ENCODE measurements at regions not wholly inside any gene's neighbourhood (a gene's known extent, or its start where the extent isn't known, plus 50 kb on each side); places are given as distances from the start of the nearest gene placed in this dataset.

GRCh38 chr3:20321391-20322047 lies 135.5 kb upstream of the SGO1 start:
- no peak for DNase-seq (ENCODE audit: low spot score in 2 of 2)
- WGBS, 2 donors: 88 to 94% methylated on average over 8 of the region's 8 CpGs
- no peaks in the 10 kb centered on the region for H3K36me3 ChIP-seq
- no peaks in the 10 kb centered on the region for H3K4me1 ChIP-seq
- no peak overlapping the region for H3K4me3 ChIP-seq
- no peak for TF ChIP-seq EP300 (IDR thresholded peaks at IDR 0.05)
- no peak for TF ChIP-seq POLR2A (IDR thresholded peaks at IDR 0.05)
- no peak for TF ChIP-seq CTCF (IDR thresholded peaks at IDR 0.05)
- no peaks in the 10 kb centered on the region for H3K9me3 ChIP-seq
- H3K27me3 ChIP-seq: no peaks in the 10 kb centered on the region
- no peak overlapping the region for H3K27ac ChIP-seq

GRCh38 chr3:20320489-20320888 lies 134.5 kb upstream of the SGO1 start:
- no peaks in the 10 kb centered on the region for H3K9me3 ChIP-seq
- WGBS, 2 donors: 57 to 72% methylated on average over 3 of the region's 3 CpGs
- H3K4me3 ChIP-seq: no peak overlapping the region
- no peaks in the 10 kb centered on the region for H3K4me1 ChIP-seq
- H3K27ac ChIP-seq: no peak overlapping the region
- no peak for DNase-seq (ENCODE audit: low spot score in 2 of 2)
- H3K36me3 ChIP-seq: no peaks in the 10 kb centered on the region
- TF ChIP-seq CTCF (IDR thresholded peaks at IDR 0.05) (no peak), EP300 (IDR thresholded peaks at IDR 0.05) (no peak), POLR2A (IDR thresholded peaks at IDR 0.05) (no peak)
- H3K27me3 ChIP-seq: no peaks in the 10 kb centered on the region

- Histone ChIP-seq H3K4me1 (no peaks in the 10 kb centered on the region), H3K27ac (no peak overlapping the region), H3K9me3 (no peaks in the 10 kb centered on the region), H3K27me3 (no peaks in the 10 kb centered on the region), H3K4me3 (no peak overlapping the region), H3K36me3 (no peaks in the 10 kb centered on the region)
- DNase-seq (ENCODE audit: low spot score in 2 of 2): no peak
- no peak for TF ChIP-seq EP300 (IDR thresholded peaks at IDR 0.05)
- no peak for TF ChIP-seq POLR2A (IDR thresholded peaks at IDR 0.05)
- no peak for TF ChIP-seq CTCF (IDR thresholded peaks at IDR 0.05)
These were observed 133.5 kb upstream of the SGO1 start for GRCh38 chr3:20319551-20319950.

GRCh38 chr3:20317616-20318015 lies 131.6 kb upstream of the SGO1 start:
- no peak for TF ChIP-seq EP300 (IDR thresholded peaks at IDR 0.05)
- no peak for TF ChIP-seq POLR2A (IDR thresholded peaks at IDR 0.05)
- TF ChIP-seq CTCF (IDR thresholded peaks at IDR 0.05): no peak
- no peak overlapping the region for H3K27ac ChIP-seq
- no peaks in the 10 kb centered on the region for H3K27me3 ChIP-seq
- H3K36me3 ChIP-seq: no peaks in the 10 kb centered on the region
- H3K4me3 ChIP-seq: no peak overlapping the region
- WGBS, 2 donors: 86 to 89% methylated on average over 3 of the region's 3 CpGs
- DNase-seq (ENCODE audit: low spot score in 2 of 2): no peak
- H3K9me3 ChIP-seq: no peaks in the 10 kb centered on the region
- no peaks in the 10 kb centered on the region for H3K4me1 ChIP-seq

- Histone ChIP-seq H3K4me1 (no peaks in the 10 kb centered on the region), H3K27ac (no peak overlapping the region), H3K36me3 (no peaks in the 10 kb centered on the region), H3K4me3 (no peak overlapping the region), H3K9me3 (no peaks in the 10 kb centered on the region), H3K27me3 (no peaks in the 10 kb centered on the region)
- no peak for DNase-seq (ENCODE audit: low spot score in 2 of 2)
- 0 to 11% methylated on average over 1 of the region's 1 CpG for WGBS, 2 donors
- TF ChIP-seq POLR2A (IDR thresholded peaks at IDR 0.05) (no peak), CTCF (IDR thresholded peaks at IDR 0.05) (no peak), EP300 (IDR thresholded peaks at IDR 0.05) (no peak)
These were observed 130.2 kb upstream of the SGO1 start for GRCh38 chr3:20316238-20316637.

Measured in tibial nerve (tissue), 4 donors.